Lower leg skin (tissue), 3 donors: ENCODE measurements at regions not wholly inside any gene's neighbourhood (a gene's known extent, or its start where the extent isn't known, plus 50 kb on each side); places are given as distances from the start of the nearest gene placed in this dataset.

Experiments
- CTCF ChIP-seq, 3 donors: fragments of 450-650 bp; IDR thresholded peaks; one replicate each; pipeline ENCODE4 v1.5.1; 2016; ENCODE audit warnings: antibody characterized with exemption in 3 of 3, mild to moderate bottlenecking in 3 of 3, moderate library complexity in 2 of 3
- POLR2A ChIP-seq, 2 donors: fragments of 450-650 bp; IDR thresholded peaks; one replicate each; pipeline ENCODE4 v1.6.1; 2016 to 2017; ENCODE audit warnings: antibody characterized with exemption in 2 of 2, mild to moderate bottlenecking in 1 of 2, moderate library complexity in 1 of 2

GRCh38 chr12:17358835-17359234, 731.2 kb downstream of the RERGL start:
- no peak for TF ChIP-seq CTCF (IDR thresholded peaks at IDR 0.05)
- TF ChIP-seq POLR2A (IDR thresholded peaks at IDR 0.05) = no peak
